ENCODE measurements at regions not wholly inside any gene's neighbourhood (a gene's known extent, or its start where the extent isn't known, plus 50 kb on each side); places are given as distances from the start of the nearest gene placed in this dataset.

DNA sequence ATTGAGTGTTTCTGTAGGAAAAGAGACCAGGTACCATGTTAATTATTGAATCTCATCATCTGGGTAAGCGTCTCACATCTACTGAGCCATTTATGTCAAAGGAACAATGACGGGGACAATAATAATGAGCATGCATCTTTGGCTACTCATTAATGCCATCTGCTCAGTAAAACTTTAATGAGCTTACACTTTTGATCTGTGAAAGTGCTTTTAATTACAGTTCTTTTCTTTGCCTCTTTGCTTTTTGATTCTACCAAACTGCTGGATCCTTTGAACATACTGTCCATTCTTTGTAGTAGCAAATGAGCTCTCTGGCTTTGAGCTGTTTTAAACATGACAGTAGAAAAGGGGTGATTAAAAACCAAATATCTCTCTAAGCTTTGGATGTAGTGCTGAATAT lies 181.2 kb upstream of the IVNS1ABP start:
- Histone ChIP-seq H3K9ac (ENCODE audit: low read length in 5 of 5) (no peak overlapping the region), H3K9me3 (ENCODE audit: control insufficient read depth in 5 of 5, low read length in 5 of 5) (no peaks in the 10 kb centered on the region), H3K27ac (ENCODE audit: low read depth, low read length) (no peak overlapping the region), H3K27me3 (ENCODE audit: control insufficient read depth in 5 of 5, insufficient read depth in 4 of 5, low read length in 5 of 5) (no peaks in the 10 kb centered on the region), H3K4me1 (ENCODE audit: control insufficient read depth in 5 of 5, insufficient read depth in 5 of 5, low read length in 5 of 5) (peaks cover 0 to 2% (median 0%) of the 10 kb centered on the region in 5 donors), H3K36me3 (ENCODE audit: control insufficient read depth in 5 of 5, insufficient read depth in 5 of 5, low read length in 5 of 5) (no peaks in the 10 kb centered on the region), H3K4me3 (ENCODE audit: low read depth in 1 of 5, low read length in 5 of 5) (no peak overlapping the region)

GRCh38 chr1:185497177-185497576 lies 180.1 kb upstream of the IVNS1ABP start:
- no peak overlapping the region for H3K27ac ChIP-seq (ENCODE audit: low read depth, low read length)
- no peak overlapping the region for H3K4me3 ChIP-seq (ENCODE audit: low read depth in 1 of 5, low read length in 5 of 5)
- H3K9me3 ChIP-seq (ENCODE audit: control insufficient read depth in 5 of 5, low read length in 5 of 5) = no peaks in the 10 kb centered on the region
- H3K36me3 ChIP-seq (ENCODE audit: control insufficient read depth in 5 of 5, insufficient read depth in 5 of 5, low read length in 5 of 5) = no peaks in the 10 kb centered on the region
- no peak overlapping the region for H3K9ac ChIP-seq (ENCODE audit: low read length in 5 of 5)
- no peaks in the 10 kb centered on the region for H3K27me3 ChIP-seq (ENCODE audit: control insufficient read depth in 5 of 5, insufficient read depth in 4 of 5, low read length in 5 of 5)
- H3K4me1 ChIP-seq (ENCODE audit: control insufficient read depth in 5 of 5, insufficient read depth in 5 of 5, low read length in 5 of 5) = peaks cover 0 to 2% (median 0%) of the 10 kb centered on the region in 5 donors

- Histone ChIP-seq H3K4me3 (ENCODE audit: low read depth in 1 of 5, low read length in 5 of 5) (no peak overlapping the region), H3K4me1 (ENCODE audit: control insufficient read depth in 5 of 5, insufficient read depth in 5 of 5, low read length in 5 of 5) (peaks cover 0 to 2% (median 0%) of the 10 kb centered on the region in 5 donors), H3K27me3 (ENCODE audit: control insufficient read depth in 5 of 5, insufficient read depth in 4 of 5, low read length in 5 of 5) (no peaks in the 10 kb centered on the region), H3K9ac (ENCODE audit: low read length in 5 of 5) (no peak overlapping the region), H3K9me3 (ENCODE audit: control insufficient read depth in 5 of 5, low read length in 5 of 5) (no peaks in the 10 kb centered on the region), H3K27ac (ENCODE audit: low read depth, low read length) (no peak overlapping the region), H3K36me3 (ENCODE audit: control insufficient read depth in 5 of 5, insufficient read depth in 5 of 5, low read length in 5 of 5) (no peaks in the 10 kb centered on the region)
Measured at GRCh38 chr1:185495898-185496297, 178.9 kb upstream of the IVNS1ABP start.

- Histone ChIP-seq H3K9ac (ENCODE audit: low read length in 5 of 5) (no peak overlapping the region), H3K9me3 (ENCODE audit: control insufficient read depth in 5 of 5, low read length in 5 of 5) (no peaks in the 10 kb centered on the region), H3K27me3 (ENCODE audit: control insufficient read depth in 5 of 5, insufficient read depth in 4 of 5, low read length in 5 of 5) (no peaks in the 10 kb centered on the region), H3K36me3 (ENCODE audit: control insufficient read depth in 5 of 5, insufficient read depth in 5 of 5, low read length in 5 of 5) (no peaks in the 10 kb centered on the region), H3K4me1 (ENCODE audit: control insufficient read depth in 5 of 5, insufficient read depth in 5 of 5, low read length in 5 of 5) (peaks cover 0 to 2% (median 0%) of the 10 kb centered on the region in 5 donors), H3K4me3 (ENCODE audit: low read depth in 1 of 5, low read length in 5 of 5) (no peak overlapping the region), H3K27ac (ENCODE audit: low read depth, low read length) (no peak overlapping the region)
Measured at GRCh38 chr1:185495007-185495406, 178.0 kb upstream of the IVNS1ABP start.

- Histone ChIP-seq H3K27ac (ENCODE audit: low read depth, low read length) (no peak overlapping the region), H3K9ac (ENCODE audit: low read length in 5 of 5) (no peak overlapping the region), H3K9me3 (ENCODE audit: control insufficient read depth in 5 of 5, low read length in 5 of 5) (no peaks in the 10 kb centered on the region), H3K4me3 (ENCODE audit: low read depth in 1 of 5, low read length in 5 of 5) (no peak overlapping the region), H3K4me1 (ENCODE audit: control insufficient read depth in 5 of 5, insufficient read depth in 5 of 5, low read length in 5 of 5) (peaks cover 0 to 6% (median 3%) of the 10 kb centered on the region in 5 donors), H3K36me3 (ENCODE audit: control insufficient read depth in 5 of 5, insufficient read depth in 5 of 5, low read length in 5 of 5) (no peaks in the 10 kb centered on the region), H3K27me3 (ENCODE audit: control insufficient read depth in 5 of 5, insufficient read depth in 4 of 5, low read length in 5 of 5) (no peaks in the 10 kb centered on the region)
Measured at GRCh38 chr1:185492089-185492825, 175.2 kb upstream of the IVNS1ABP start.

DNA sequence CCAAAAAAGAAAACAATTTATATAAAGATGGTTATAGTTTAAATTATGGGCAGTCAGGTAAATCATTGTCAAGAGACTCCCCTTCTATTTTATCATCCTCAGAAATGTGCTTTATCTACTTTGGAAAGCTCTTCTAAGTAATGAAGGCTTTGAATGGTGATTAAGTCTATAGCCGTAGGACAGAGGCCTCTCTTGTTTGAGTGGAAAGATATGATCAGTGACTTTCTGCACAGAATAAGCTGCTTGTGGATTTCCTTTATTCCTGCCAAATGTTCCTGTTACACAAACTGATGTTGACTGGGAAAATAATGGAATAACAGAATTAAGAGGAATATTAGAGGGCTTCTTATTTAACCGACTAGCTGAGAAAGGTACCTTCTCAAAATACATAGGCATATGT lies 174.6 kb upstream of the IVNS1ABP start:
- Histone ChIP-seq H3K4me3 (ENCODE audit: low read depth in 1 of 5, low read length in 5 of 5) (no peak overlapping the region), H3K9ac (ENCODE audit: low read length in 5 of 5) (no peak overlapping the region), H3K4me1 (ENCODE audit: control insufficient read depth in 5 of 5, insufficient read depth in 5 of 5, low read length in 5 of 5) (peaks cover 0 to 9% (median 3%) of the 10 kb centered on the region in 5 donors), H3K36me3 (ENCODE audit: control insufficient read depth in 5 of 5, insufficient read depth in 5 of 5, low read length in 5 of 5) (no peaks in the 10 kb centered on the region), H3K9me3 (ENCODE audit: control insufficient read depth in 5 of 5, low read length in 5 of 5) (no peaks in the 10 kb centered on the region), H3K27me3 (ENCODE audit: control insufficient read depth in 5 of 5, insufficient read depth in 4 of 5, low read length in 5 of 5) (no peaks in the 10 kb centered on the region), H3K27ac (ENCODE audit: low read depth, low read length) (no peak overlapping the region)

DNA sequence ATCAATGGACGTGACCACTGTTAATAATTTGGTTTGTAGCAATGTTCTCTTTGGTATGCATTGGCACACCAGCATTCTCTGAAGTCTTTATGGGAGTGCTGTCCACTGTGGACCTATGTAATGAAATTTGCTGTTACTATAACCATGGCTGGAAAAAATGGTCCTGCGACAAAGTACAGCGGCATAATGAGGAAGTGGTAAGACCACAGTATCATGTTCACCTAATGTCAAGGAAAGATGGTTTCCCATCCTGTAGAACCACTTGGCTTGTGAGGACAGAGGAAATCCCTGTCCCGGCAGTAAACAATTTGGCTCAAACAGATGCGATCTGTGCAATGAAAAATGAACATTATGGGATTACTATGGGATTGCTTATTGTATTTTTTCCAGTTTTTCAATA lies 173.9 kb upstream of the IVNS1ABP start:
- H3K27ac ChIP-seq (ENCODE audit: low read depth, low read length) = no peak overlapping the region
- H3K27me3 ChIP-seq (ENCODE audit: control insufficient read depth in 5 of 5, insufficient read depth in 4 of 5, low read length in 5 of 5) = no peaks in the 10 kb centered on the region
- no peaks in the 10 kb centered on the region for H3K9me3 ChIP-seq (ENCODE audit: control insufficient read depth in 5 of 5, low read length in 5 of 5)
- peaks cover 0 to 9% (median 3%) of the 10 kb centered on the region in 5 donors for H3K4me1 ChIP-seq (ENCODE audit: control insufficient read depth in 5 of 5, insufficient read depth in 5 of 5, low read length in 5 of 5)
- H3K4me3 ChIP-seq (ENCODE audit: low read depth in 1 of 5, low read length in 5 of 5) = no peak overlapping the region
- H3K9ac ChIP-seq (ENCODE audit: low read length in 5 of 5) = no peak overlapping the region
- no peaks in the 10 kb centered on the region for H3K36me3 ChIP-seq (ENCODE audit: control insufficient read depth in 5 of 5, insufficient read depth in 5 of 5, low read length in 5 of 5)

- no peak overlapping the region for H3K9ac ChIP-seq (ENCODE audit: low read length in 5 of 5)
Measured at GRCh38 chr1:185489406-185489805, 172.4 kb upstream of the IVNS1ABP start.

DNA sequence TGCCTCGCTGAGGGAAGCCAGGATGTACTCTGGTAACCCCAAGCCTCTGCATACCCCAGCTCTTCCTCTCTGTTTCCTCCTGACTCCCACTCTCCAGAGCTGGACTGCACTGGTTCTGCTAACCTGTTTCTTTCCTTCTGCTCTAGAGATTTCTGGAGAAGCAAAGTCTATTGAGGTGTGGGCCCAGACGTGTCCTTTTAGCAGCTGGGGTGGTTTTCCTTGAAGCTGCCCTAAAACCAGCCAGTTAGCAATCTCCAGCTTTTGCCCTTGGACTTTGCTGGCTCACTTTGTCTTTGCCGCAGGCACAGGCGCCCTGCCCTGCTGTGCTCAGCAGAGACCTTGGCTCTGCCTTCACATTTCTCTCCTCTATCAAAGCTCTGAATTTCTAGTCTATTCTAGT lies 171.8 kb upstream of the IVNS1ABP start:
- Histone ChIP-seq H3K9me3 (ENCODE audit: control insufficient read depth in 5 of 5, low read length in 5 of 5) (no peaks in the 10 kb centered on the region), H3K4me3 (ENCODE audit: low read depth in 1 of 5, low read length in 5 of 5) (no peak overlapping the region), H3K27me3 (ENCODE audit: control insufficient read depth in 5 of 5, insufficient read depth in 4 of 5, low read length in 5 of 5) (no peaks in the 10 kb centered on the region), H3K4me1 (ENCODE audit: control insufficient read depth in 5 of 5, insufficient read depth in 5 of 5, low read length in 5 of 5) (peaks cover 5 to 18% (median 8%) of the 10 kb centered on the region in 5 donors), H3K9ac (ENCODE audit: low read length in 5 of 5) (no peak overlapping the region), H3K27ac (ENCODE audit: low read depth, low read length) (no peak overlapping the region), H3K36me3 (ENCODE audit: control insufficient read depth in 5 of 5, insufficient read depth in 5 of 5, low read length in 5 of 5) (no peaks in the 10 kb centered on the region)

More at GRCh38 chr1:185489406-185489805, 172.4 kb upstream of the IVNS1ABP start:
- Histone ChIP-seq H3K4me1 (ENCODE audit: control insufficient read depth in 5 of 5, insufficient read depth in 5 of 5, low read length in 5 of 5) (peaks cover 0 to 12% (median 4%) of the 10 kb centered on the region in 5 donors), H3K27me3 (ENCODE audit: control insufficient read depth in 5 of 5, insufficient read depth in 4 of 5, low read length in 5 of 5) (no peaks in the 10 kb centered on the region), H3K27ac (ENCODE audit: low read depth, low read length) (no peak overlapping the region), H3K4me3 (ENCODE audit: low read depth in 1 of 5, low read length in 5 of 5) (no peak overlapping the region), H3K9me3 (ENCODE audit: control insufficient read depth in 5 of 5, low read length in 5 of 5) (no peaks in the 10 kb centered on the region), H3K36me3 (ENCODE audit: control insufficient read depth in 5 of 5, insufficient read depth in 5 of 5, low read length in 5 of 5) (no peaks in the 10 kb centered on the region)

DNA sequence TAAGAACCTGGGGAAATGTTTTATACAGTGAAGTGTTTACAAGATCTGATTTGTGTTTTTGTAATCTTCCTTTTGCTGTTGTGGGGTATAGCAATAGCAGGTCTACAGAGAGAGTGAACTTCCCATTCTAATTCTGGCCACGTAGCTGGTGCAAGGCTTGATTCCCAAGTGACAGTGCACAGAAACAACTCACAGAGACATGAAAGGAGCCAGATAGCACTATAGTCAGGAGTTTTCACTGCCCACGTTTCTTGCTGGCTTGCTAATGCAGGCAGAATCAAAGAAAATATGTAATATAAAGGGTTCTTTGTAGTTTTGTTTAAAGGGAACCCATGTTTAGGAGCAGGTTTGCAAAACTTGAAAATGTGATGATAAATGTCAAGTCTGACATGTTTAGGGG lies 170.9 kb upstream of the IVNS1ABP start:
- no peak overlapping the region for H3K27ac ChIP-seq (ENCODE audit: low read depth, low read length)
- H3K36me3 ChIP-seq (ENCODE audit: control insufficient read depth in 5 of 5, insufficient read depth in 5 of 5, low read length in 5 of 5) = no peaks in the 10 kb centered on the region
- H3K4me3 ChIP-seq (ENCODE audit: low read depth in 1 of 5, low read length in 5 of 5) = no peak overlapping the region
- H3K4me1 ChIP-seq (ENCODE audit: control insufficient read depth in 5 of 5, insufficient read depth in 5 of 5, low read length in 5 of 5) = peaks cover 6 to 21% (median 11%) of the 10 kb centered on the region in 5 donors
- no peaks in the 10 kb centered on the region for H3K27me3 ChIP-seq (ENCODE audit: control insufficient read depth in 5 of 5, insufficient read depth in 4 of 5, low read length in 5 of 5)
- no peaks in the 10 kb centered on the region for H3K9me3 ChIP-seq (ENCODE audit: control insufficient read depth in 5 of 5, low read length in 5 of 5)
- H3K9ac ChIP-seq (ENCODE audit: low read length in 5 of 5) = no peak overlapping the region
